ENCODE measurements at regions not wholly inside any gene's neighbourhood (a gene's known extent, or its start where the extent isn't known, plus 50 kb on each side); places are given as distances from the start of the nearest gene placed in this dataset.
"Not testable (repeated sequence)": the region's sequence is repeated elsewhere in the genome, so short reads cannot be mapped to it uniquely, and the experiment has no call there.

DNA sequence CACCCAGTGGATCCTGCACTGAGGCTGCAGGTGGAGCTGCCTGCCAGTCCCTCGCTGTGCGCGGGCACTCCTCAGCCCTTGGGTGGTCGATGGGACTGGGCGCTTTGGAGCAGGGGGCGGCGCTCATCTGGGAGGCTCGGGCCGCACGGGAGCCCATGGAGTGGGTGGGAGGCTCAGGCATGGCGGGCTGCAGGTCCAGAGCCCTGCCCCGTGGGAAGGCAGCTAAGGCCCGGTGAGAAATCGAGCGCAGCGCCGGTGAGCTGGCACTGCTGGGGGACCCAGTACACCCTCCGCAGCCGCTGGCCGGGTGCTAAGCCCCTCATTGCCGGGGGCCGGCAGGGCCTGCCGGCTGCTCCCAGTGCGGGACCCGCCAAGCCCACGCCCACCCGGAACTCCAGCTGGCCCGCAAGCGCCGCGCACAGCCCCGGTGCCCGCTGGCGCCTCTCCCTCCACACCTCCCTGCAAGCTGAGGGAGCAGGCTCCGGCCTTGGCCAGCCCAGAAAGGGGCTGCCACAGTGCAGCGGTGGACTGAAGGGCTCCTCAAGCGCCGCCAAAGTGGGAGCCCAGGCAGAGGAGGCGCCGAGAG is 1636.5 kb downstream of the BRINP3 start:
- TF ChIP-seq POLR2AphosphoS5, POLR2A (IDR thresholded peaks at IDR 0.05): not testable (repeated sequence)
- TF ChIP-seq, protein P1, sequence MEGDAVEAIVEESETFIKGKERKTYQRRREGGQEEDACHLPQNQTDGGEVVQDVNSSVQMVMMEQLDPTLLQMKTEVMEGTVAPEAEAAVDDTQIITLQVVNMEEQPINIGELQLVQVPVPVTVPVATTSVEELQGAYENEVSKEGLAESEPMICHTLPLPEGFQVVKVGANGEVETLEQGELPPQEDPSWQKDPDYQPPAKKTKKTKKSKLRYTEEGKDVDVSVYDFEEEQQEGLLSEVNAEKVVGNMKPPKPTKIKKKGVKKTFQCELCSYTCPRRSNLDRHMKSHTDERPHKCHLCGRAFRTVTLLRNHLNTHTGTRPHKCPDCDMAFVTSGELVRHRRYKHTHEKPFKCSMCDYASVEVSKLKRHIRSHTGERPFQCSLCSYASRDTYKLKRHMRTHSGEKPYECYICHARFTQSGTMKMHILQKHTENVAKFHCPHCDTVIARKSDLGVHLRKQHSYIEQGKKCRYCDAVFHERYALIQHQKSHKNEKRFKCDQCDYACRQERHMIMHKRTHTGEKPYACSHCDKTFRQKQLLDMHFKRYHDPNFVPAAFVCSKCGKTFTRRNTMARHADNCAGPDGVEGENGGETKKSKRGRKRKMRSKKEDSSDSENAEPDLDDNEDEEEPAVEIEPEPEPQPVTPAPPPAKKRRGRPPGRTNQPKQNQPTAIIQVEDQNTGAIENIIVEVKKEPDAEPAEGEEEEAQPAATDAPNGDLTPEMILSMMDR (IDR thresholded peaks at IDR 0.05 in 8 of 11, conservative IDR thresholded peaks at IDR 0.05 in 3 of 11) = not testable (repeated sequence)
